Uterus (tissue), 3 donors: ENCODE measurements at regions not wholly inside any gene's neighbourhood (a gene's known extent, or its start where the extent isn't known, plus 50 kb on each side); places are given as distances from the start of the nearest gene placed in this dataset.

Experiments
- DNase-seq, 2 donors: peaks; one replicate each; pipeline ENCODE4 v3.0.0-alpha.2; 2019 to 2020
- H3K27ac ChIP-seq, 2 donors: fragments of 200-600 bp; sonication (generic); 1 replicate in 1 of 2; 2 replicates in 1 of 2; pipeline ENCODE4 v1.5.1; 2016 to 2018
- H3K27me3 ChIP-seq, 2 donors: fragments of 200-600 bp; sonication (generic); one replicate each; pipeline ENCODE4 v1.5.1; 2018 to 2019; ENCODE audit warnings: control low read depth in 1 of 2
- H3K36me3 ChIP-seq, 2 donors: fragments of 200-600 bp; sonication (generic); one replicate each; pipeline ENCODE4 v1.5.1; 2019; ENCODE audit warnings: control low read depth in 1 of 2
- H3K4me1 ChIP-seq, 2 donors: fragments of 200-600 bp; sonication (generic); one replicate each; pipeline ENCODE4 v1.5.1; 2018 to 2019; ENCODE audit warnings: control low read depth in 1 of 2
- H3K4me3 ChIP-seq, 2 donors: fragments of 200-600 bp; sonication (generic); 1 replicate in 1 of 2; 2 replicates in 1 of 2; pipeline ENCODE4 v1.5.1; 2018 to 2019; ENCODE audit warnings: mild to moderate bottlenecking in 1 of 2
- H3K9me3 ChIP-seq, 2 donors: fragments of 200-600 bp; sonication (generic); one replicate each; pipeline ENCODE4 v1.5.1; 2019; ENCODE audit warnings: control low read depth in 1 of 2
- CTCF ChIP-seq, 4 experiments: fragments of 200-600 bp in 2 of 4; fragments of 450-650 bp in 2 of 4; sonication (generic) in 2 of 4; IDR thresholded peaks; one replicate each; pipeline ENCODE4 v1.5.1; 2016 to 2019; ENCODE audit warnings: antibody characterized with exemption in 4 of 4, mild to moderate bottlenecking in 2 of 4, moderate library complexity in 1 of 4
- POLR2A ChIP-seq, 2 donors: fragments of 450-650 bp; IDR thresholded peaks; one replicate each; pipeline ENCODE4 v1.6.1; 2016; ENCODE audit warnings: antibody characterized with exemption in 2 of 2, mild to moderate bottlenecking in 1 of 2, moderate library complexity in 1 of 2
- intact Hi-C: fragments of 100-400 bp; cut with DNase I; formaldehyde crosslinking; loops from one replicate; pipeline ENCODE4 v1.15.1; 2023; ENCODE audit warnings: low total_unique reads
- donor health status: DM: yes; HTN: yes; CAD: no.

- no peaks in the 10 kb centered on the region for H3K9me3 ChIP-seq
- TF ChIP-seq POLR2A (IDR thresholded peaks at IDR 0.05), result no peak
- no peak for TF ChIP-seq CTCF (IDR thresholded peaks at IDR 0.05)
- no peak overlapping the region for H3K4me3 ChIP-seq
- no peaks in the 10 kb centered on the region for H3K27me3 ChIP-seq
- H3K36me3 ChIP-seq, result no peaks in the 10 kb centered on the region
- peaks cover 0 to 6% of the 10 kb centered on the region in 2 donors for H3K4me1 ChIP-seq
- no peak for DNase-seq
- intact Hi-C loops, result no loop called here
- no peak overlapping the region for H3K27ac ChIP-seq
Measured at GRCh38 chr6:109295774-109296156, 86.5 kb downstream of the CD164 start.

- Histone ChIP-seq H3K4me3 (no peak overlapping the region), H3K27me3 (no peaks in the 10 kb centered on the region), H3K9me3 (no peaks in the 10 kb centered on the region), H3K36me3 (no peaks in the 10 kb centered on the region), H3K4me1 (peaks cover 0 to 6% of the 10 kb centered on the region in 2 donors), H3K27ac (no peak overlapping the region)
- TF ChIP-seq POLR2A (IDR thresholded peaks at IDR 0.05) (no peak), CTCF (IDR thresholded peaks at IDR 0.05) (no peak)
- no peak for DNase-seq
- intact Hi-C loops, result no loop called here
Measured at GRCh38 chr6:109295109-109295773, 87.0 kb downstream of the CD164 start.

GRCh38 chr6:109292983-109293586 is 89.2 kb downstream of the CD164 start:
- no peak overlapping the region for H3K4me3 ChIP-seq
- no peaks in the 10 kb centered on the region for H3K9me3 ChIP-seq
- intact Hi-C loops, result no loop called here
- no peak overlapping the region for H3K27ac ChIP-seq
- no peak for TF ChIP-seq CTCF (IDR thresholded peaks at IDR 0.05)
- TF ChIP-seq POLR2A (IDR thresholded peaks at IDR 0.05), result no peak
- no peaks in the 10 kb centered on the region for H3K36me3 ChIP-seq
- H3K27me3 ChIP-seq, result no peaks in the 10 kb centered on the region
- no peaks in the 10 kb centered on the region for H3K4me1 ChIP-seq
- no peak for DNase-seq

- no peaks in the 10 kb centered on the region for H3K36me3 ChIP-seq
- H3K27ac ChIP-seq, result no peak overlapping the region
- no peak overlapping the region for H3K4me3 ChIP-seq
- no peaks in the 10 kb centered on the region for H3K4me1 ChIP-seq
- H3K9me3 ChIP-seq, result no peaks in the 10 kb centered on the region
- TF ChIP-seq CTCF (IDR thresholded peaks at IDR 0.05) (no peak), POLR2A (IDR thresholded peaks at IDR 0.05) (no peak)
- DNase-seq, result no peak
- H3K27me3 ChIP-seq, result no peaks in the 10 kb centered on the region
- intact Hi-C loops, result no loop called here
Measured at GRCh38 chr6:109292420-109292819, 89.8 kb downstream of the CD164 start.

GRCh38 chr6:109291902-109292301 is 90.4 kb downstream of the CD164 start:
- no peaks in the 10 kb centered on the region for H3K27me3 ChIP-seq
- no peak for DNase-seq
- no peak for TF ChIP-seq POLR2A (IDR thresholded peaks at IDR 0.05)
- no peak for TF ChIP-seq CTCF (IDR thresholded peaks at IDR 0.05)
- H3K27ac ChIP-seq, result no peak overlapping the region
- no peaks in the 10 kb centered on the region for H3K9me3 ChIP-seq
- intact Hi-C loops, result no loop called here
- H3K4me3 ChIP-seq, result no peak overlapping the region
- H3K36me3 ChIP-seq, result no peaks in the 10 kb centered on the region
- H3K4me1 ChIP-seq, result no peaks in the 10 kb centered on the region
